Endometrial microvascular endothelial cells (primary cell): ENCODE measurements at regions not wholly inside any gene's neighbourhood (a gene's known extent, or its start where the extent isn't known, plus 50 kb on each side); places are given as distances from the start of the nearest gene placed in this dataset.
"Not testable (repeated sequence)": the region's sequence is repeated elsewhere in the genome, so short reads cannot be mapped to it uniquely, and the experiment has no call there.

Experiments
- in situ Hi-C: cut with HindIII; loops from 2 replicates; pipeline ENCODE4 v1.10.0; 2017; ENCODE audit warnings: low sequenced_read_pairs, low pct_unique_long_range_greater_than_20kb; ENCODE audit errors: inconsistent ontology term

GRCh38 chr5:91468651-91469422, 85.7 kb upstream of the ARRDC3 start:
- in situ Hi-C loops: no loop called here

DNA sequence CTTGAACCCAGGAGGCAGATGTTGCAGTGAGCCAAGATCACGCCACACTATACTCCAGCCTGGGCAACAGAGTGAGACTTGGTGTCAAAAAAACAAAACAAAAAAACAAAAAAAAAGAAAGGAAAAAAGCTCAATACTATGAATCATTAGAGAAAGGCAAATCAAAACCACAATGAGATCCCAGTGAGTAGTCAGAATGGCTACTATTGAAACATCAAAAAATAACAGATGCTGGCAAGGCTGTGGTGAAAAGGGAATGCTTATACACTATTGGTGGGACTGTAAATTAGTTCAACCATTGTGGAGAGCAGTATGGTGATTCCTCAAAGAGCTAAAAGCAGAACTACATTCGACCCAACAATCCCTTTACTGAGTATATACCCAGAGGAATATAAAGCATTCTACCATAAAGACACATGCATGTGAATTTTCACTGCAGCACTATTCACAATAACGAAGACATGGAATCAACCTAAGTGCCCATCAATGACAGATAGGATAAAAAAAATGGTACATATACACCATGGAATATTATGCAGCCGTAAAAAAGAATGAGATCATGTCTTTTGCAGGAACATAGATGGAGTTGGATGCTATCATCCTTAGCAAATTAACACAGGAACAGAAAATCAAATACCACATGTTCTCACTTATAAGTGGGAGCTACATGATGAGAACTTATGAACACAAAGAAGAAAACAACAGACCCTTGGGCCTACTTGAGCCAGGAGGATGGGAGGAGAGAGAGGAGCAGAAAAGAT, 81.9 kb upstream of the ARRDC3 start:
- in situ Hi-C loops: no loop called here

DNA sequence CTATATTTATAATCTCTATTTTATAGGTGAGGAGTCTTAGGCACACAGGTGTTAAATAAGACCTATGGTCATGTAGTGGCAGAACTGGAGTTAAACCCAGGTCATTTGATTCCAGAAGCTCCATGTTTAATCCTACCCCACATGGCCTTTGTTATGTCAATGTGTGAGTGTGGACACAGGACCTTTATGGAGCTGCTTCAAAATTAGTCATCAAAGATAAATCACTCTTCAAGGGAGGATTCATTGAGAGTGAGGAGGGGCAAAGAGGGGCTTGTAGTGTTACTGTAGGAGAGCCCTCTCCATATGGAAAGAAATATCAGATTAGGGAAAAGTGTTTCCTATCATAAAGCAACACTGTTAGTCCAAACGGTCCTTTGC, 74.6 kb upstream of the ARRDC3 start:
- in situ Hi-C loops: no loop called here

DNA sequence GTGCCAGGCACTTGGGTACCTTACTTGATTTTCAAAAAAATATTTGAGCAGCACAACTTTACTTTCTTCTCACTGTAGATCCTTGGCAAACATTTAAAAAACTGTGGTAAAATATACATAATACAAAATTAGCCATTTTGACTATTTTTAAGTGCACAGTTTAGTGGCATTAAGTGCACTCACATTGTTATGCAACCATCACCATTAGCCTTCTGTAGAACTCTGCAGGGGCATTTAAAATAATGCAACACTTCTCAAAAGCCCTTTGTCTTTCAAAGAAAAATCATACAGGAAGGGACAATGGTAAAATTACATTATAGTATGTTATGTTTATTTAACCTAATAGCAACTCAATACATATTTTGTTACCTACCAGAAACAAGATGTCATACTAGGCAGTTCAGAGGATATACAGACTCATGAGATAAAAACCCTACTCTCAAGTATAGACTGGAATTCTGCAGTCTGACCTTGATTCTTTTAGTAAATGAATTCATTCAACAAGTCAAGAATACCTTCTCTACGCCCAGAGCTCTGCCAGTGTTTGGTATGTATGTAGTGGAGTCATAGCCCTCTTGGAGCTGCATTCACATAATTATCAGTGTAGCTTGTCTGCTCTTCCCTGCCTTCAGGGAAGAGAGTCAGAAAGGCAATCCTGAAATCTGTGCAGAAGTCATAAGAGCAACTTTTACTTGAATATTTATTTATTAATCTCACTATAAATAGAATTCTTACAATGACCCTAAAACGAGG, 74.0 kb upstream of the ARRDC3 start:
- in situ Hi-C loops: no loop called here

- in situ Hi-C loops: no loop called here
Measured at GRCh38 chr5:91449083-91449482, 66.0 kb upstream of the ARRDC3 start.

- in situ Hi-C loops: not testable (repeated sequence)
Measured at GRCh38 chr5:91448079-91448478, 65.0 kb upstream of the ARRDC3 start.

- in situ Hi-C loops: not testable (repeated sequence)
Measured at GRCh38 chr5:91446880-91447279, 63.8 kb upstream of the ARRDC3 start.

DNA sequence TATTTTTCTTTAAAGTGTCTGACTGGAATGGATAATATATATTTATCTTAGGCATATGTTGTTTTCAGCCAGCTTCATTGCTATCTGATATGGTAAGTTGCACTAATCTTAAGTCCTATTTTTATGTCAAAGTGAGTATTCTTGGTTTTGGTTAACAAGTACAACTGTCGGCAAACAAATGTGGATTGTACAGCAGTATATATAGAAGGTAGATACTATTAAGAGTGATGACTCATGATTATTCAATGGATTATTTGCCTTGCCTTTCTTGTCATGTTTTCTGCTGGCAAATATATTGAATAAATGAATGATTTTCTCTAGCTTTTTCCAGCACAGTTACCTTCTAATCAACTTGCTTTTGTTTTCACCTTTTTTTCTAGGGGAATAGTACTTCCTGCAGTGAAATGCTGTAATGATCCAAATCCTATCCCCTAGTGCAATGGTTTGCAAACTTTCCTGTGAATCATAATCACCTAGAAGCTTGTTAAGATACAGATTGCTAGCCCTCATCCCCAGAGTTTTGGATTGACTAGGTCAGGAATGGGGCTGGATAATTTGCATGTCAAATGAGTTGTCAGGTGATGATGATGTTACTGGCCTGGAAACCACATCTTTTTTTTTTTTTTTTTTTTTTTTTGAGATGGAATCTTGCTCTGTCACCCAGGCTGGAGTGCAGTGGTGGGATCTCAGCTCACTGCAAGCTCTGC, 60.8 kb upstream of the ARRDC3 start:
- in situ Hi-C loops: no loop called here

GRCh38 chr5:91443023-91443422, 59.9 kb upstream of the ARRDC3 start:
- in situ Hi-C loops: no loop called here

GRCh38 chr5:91441082-91441481, 58.0 kb upstream of the ARRDC3 start:
- in situ Hi-C loops: no loop called here

- in situ Hi-C loops: no loop called here
Measured at GRCh38 chr5:91438871-91439270, 55.8 kb upstream of the ARRDC3 start.

DNA sequence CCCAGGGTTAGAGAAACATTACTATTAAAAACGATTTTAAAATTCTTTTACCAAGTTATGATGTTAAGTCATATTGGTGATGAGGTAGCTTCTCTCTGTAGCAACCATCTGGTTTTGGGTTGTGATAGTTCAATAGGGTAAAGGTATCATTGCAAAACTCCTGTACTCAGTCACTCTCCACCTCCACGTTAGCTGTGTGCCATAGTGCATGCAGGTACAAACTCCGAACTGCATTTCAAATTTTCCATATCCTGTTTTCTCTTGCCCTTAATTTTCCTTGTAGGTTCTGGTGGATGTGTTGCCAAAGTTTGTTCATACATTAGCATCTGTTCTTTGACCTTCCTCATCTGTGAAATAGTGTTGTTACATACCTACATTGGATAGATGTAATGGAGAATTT, 53.1 kb upstream of the ARRDC3 start:
- in situ Hi-C loops: no loop called here

GRCh38 chr5:91434348-91434747, 51.2 kb upstream of the ARRDC3 start:
- in situ Hi-C loops: no loop called here

DNA sequence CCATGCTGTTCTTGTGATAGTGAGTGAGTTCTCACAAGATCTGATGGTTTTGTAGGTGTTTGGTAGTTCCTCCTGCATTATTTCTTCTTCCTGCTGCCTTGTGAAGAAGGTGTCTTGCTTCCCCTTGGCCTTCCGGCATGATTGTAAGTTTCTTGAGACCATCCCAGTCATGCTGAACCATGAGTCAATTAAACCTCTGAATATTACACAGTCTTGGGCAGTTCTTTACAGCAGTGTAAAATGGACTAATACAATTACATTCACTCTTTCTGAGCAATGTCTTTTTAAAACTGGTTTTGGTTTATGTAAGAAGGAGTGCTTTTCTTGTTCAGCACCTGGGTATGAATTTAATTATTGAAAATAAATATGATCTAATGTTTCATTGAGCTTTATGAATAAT, 50.7 kb upstream of the ARRDC3 start:
- in situ Hi-C loops: no loop called here
